ENCODE measurements at regions not wholly inside any gene's neighbourhood (a gene's known extent, or its start where the extent isn't known, plus 50 kb on each side); places are given as distances from the start of the nearest gene placed in this dataset.

DNA sequence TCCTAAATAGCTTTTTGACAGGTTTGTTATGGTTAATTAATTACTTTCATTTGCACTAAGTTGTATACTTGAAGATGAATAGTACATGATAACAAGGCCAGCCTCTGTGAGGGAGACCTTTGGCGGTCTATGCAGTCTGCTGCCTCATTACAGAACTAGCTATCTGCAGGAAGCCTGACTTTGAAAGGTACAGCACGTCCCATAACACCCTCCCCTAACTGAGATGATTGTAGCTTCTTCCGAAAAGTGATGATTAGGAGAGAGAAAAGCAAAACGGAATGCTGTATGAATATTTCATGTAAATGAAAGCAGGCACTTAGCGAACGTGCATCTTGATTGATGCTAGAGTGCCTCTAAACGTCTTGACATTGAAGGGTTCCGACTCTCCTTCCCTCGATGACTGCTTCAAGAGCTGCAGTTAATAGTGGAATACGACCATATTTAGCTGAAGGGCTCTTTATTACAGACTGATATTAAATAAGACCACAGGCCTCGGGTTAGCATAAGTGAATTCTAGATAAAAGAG is 116.2 kb upstream of the TMCO5A start:
- TF ChIP-seq TAF1 (IDR thresholded peaks at IDR 0.05; ENCODE audit: borderline replicate concordance, low read depth, low read length) (no peak), POLR2A (IDR thresholded peaks at IDR 0.05; ENCODE audit: low read depth, low read length) (no peak), POLR2AphosphoS5 (IDR thresholded peaks at IDR 0.05; ENCODE audit: low read depth, low read length) (no peak)
